ENCODE measurements at regions not wholly inside any gene's neighbourhood (a gene's known extent, or its start where the extent isn't known, plus 50 kb on each side); places are given as distances from the start of the nearest gene placed in this dataset.

DNA sequence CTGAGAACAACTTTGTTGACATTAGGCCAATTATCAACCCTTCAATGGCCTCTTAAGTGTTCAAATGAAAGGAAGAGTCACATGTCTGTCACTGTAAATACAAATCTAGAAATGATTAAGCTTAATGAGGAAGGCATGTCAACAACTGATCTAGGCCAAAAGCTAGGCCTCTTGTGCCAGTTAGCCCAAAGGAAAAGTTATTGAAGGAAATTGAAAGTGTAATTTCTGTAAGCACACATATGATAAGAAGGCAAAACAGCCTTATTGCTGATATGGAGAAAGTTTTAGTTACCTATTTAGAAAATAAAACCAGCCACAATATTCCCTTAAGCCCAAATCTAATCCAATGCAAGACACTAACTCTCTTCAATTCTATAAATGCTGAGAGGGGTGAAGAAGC lies 604.7 kb downstream of the SLITRK6 start:
- TF ChIP-seq, protein P1, sequence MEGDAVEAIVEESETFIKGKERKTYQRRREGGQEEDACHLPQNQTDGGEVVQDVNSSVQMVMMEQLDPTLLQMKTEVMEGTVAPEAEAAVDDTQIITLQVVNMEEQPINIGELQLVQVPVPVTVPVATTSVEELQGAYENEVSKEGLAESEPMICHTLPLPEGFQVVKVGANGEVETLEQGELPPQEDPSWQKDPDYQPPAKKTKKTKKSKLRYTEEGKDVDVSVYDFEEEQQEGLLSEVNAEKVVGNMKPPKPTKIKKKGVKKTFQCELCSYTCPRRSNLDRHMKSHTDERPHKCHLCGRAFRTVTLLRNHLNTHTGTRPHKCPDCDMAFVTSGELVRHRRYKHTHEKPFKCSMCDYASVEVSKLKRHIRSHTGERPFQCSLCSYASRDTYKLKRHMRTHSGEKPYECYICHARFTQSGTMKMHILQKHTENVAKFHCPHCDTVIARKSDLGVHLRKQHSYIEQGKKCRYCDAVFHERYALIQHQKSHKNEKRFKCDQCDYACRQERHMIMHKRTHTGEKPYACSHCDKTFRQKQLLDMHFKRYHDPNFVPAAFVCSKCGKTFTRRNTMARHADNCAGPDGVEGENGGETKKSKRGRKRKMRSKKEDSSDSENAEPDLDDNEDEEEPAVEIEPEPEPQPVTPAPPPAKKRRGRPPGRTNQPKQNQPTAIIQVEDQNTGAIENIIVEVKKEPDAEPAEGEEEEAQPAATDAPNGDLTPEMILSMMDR (IDR thresholded peaks at IDR 0.05): no peak
- no peak for TF ChIP-seq EP300 (IDR thresholded peaks at IDR 0.05; ENCODE audit: low read depth)
- no peak for TF ChIP-seq POLR2A (IDR thresholded peaks at IDR 0.05)
- no peak for TF ChIP-seq POLR2AphosphoS5 (IDR thresholded peaks at IDR 0.05)
